ENCODE measurements at regions not wholly inside any gene's neighbourhood (a gene's known extent, or its start where the extent isn't known, plus 50 kb on each side); places are given as distances from the start of the nearest gene placed in this dataset.

GRCh38 chr2:6554466-6554865, 311.2 kb downstream of the CMPK2 start:
- DNase-seq, result no peak

- no peak for DNase-seq
Observed at GRCh38 chr2:6556755-6557154, 309.0 kb downstream of the CMPK2 start.

- no peak for DNase-seq
Observed at GRCh38 chr2:6557737-6558136, 308.0 kb downstream of the CMPK2 start.

- no peak for DNase-seq
Observed at GRCh38 chr2:6562771-6563170, 302.9 kb downstream of the CMPK2 start.

- no peak for DNase-seq
Observed at GRCh38 chr2:6564326-6564725, 301.4 kb downstream of the CMPK2 start.

- DNase-seq, result no peak
Observed at GRCh38 chr2:6574121-6574520, 291.6 kb downstream of the CMPK2 start.

- DNase-seq, result no peak
Observed at GRCh38 chr2:6576302-6576701, 289.4 kb downstream of the CMPK2 start.

GRCh38 chr2:6577960-6578359, 287.7 kb downstream of the CMPK2 start:
- no peak for DNase-seq

GRCh38 chr2:6578416-6578815, 287.3 kb downstream of the CMPK2 start:
- DNase-seq, result peak; percentile 9

GRCh38 chr2:6579281-6579680, 286.4 kb downstream of the CMPK2 start:
- no peak for DNase-seq

- DNase-seq, result no peak
Observed at GRCh38 chr2:6580982-6581381, 284.7 kb downstream of the CMPK2 start.

GRCh38 chr2:6589150-6589549, 276.6 kb downstream of the CMPK2 start:
- DNase-seq, result no peak

- no peak for DNase-seq
Observed at GRCh38 chr2:6590442-6590841, 275.3 kb downstream of the CMPK2 start.

GRCh38 chr2:6602471-6602870, 263.2 kb downstream of the CMPK2 start:
- DNase-seq, result no peak

GRCh38 chr2:6605836-6606505, 259.7 kb downstream of the CMPK2 start:
- DNase-seq, result no peak

GRCh38 chr2:6617794-6618193, 247.9 kb downstream of the CMPK2 start:
- no peak for DNase-seq

GRCh38 chr2:6618201-6618600, 247.5 kb downstream of the CMPK2 start:
- no peak for DNase-seq

GRCh38 chr2:6623746-6624145, 242.0 kb downstream of the CMPK2 start:
- no peak for DNase-seq

- no peak for DNase-seq
Observed at GRCh38 chr2:6626401-6627012, 239.2 kb downstream of the CMPK2 start.

GRCh38 chr2:6627316-6627715, 238.4 kb downstream of the CMPK2 start:
- no peak for DNase-seq

GRCh38 chr2:6630209-6630608, 235.5 kb downstream of the CMPK2 start:
- no peak for DNase-seq

- no peak for DNase-seq
Observed at GRCh38 chr2:6635296-6635695, 230.4 kb downstream of the CMPK2 start.

GRCh38 chr2:6637330-6637729, 228.4 kb downstream of the CMPK2 start:
- DNase-seq, result no peak

- DNase-seq, result peak; percentile 50
Observed at GRCh38 chr2:6639929-6640620, 225.6 kb downstream of the CMPK2 start.
